Skeletal muscle cell (primary cell): ENCODE measurements at regions not wholly inside any gene's neighbourhood (a gene's known extent, or its start where the extent isn't known, plus 50 kb on each side); places are given as distances from the start of the nearest gene placed in this dataset.

ENCODE experiments used
- DNase-seq: peaks from one replicate; pipeline ENCODE4 v3.0.0-alpha.2; 2010; ENCODE audit warnings: low read depth
- H3K4me3 ChIP-seq: 2 replicates; pipeline ENCODE4 v1.5.1; 2011; ENCODE audit warnings: low read depth, mild to moderate bottlenecking, control low read depth, low read length, moderate library complexity

- no peak overlapping the region for H3K4me3 ChIP-seq
- DNase-seq, result no peak
Observed at GRCh38 chr11:27864091-27864491, 163.8 kb upstream of the BDNF start.

GRCh38 chr11:27863637-27864036, 163.4 kb upstream of the BDNF start:
- no peak for DNase-seq
- H3K4me3 ChIP-seq, result no peak overlapping the region

GRCh38 chr11:27861706-27862430, 161.6 kb upstream of the BDNF start:
- no peak overlapping the region for H3K4me3 ChIP-seq
- peak; percentile 71 for DNase-seq

- no peak overlapping the region for H3K4me3 ChIP-seq
- DNase-seq, result no peak
Observed at GRCh38 chr11:27860811-27861210, 160.6 kb upstream of the BDNF start.

GRCh38 chr11:27858866-27859265, 158.6 kb upstream of the BDNF start:
- no peak overlapping the region for H3K4me3 ChIP-seq
- DNase-seq, result no peak

- no peak for DNase-seq
- no peak overlapping the region for H3K4me3 ChIP-seq
Observed at GRCh38 chr11:27857588-27857987, 157.3 kb upstream of the BDNF start.

- DNase-seq, result no peak
Observed at GRCh38 chr11:27857014-27857413, 156.8 kb upstream of the BDNF start.

GRCh38 chr11:27848423-27848822, 148.2 kb upstream of the BDNF start:
- H3K4me3 ChIP-seq, result no peak overlapping the region
- no peak for DNase-seq

More at GRCh38 chr11:27857014-27857413, 156.8 kb upstream of the BDNF start:
- H3K4me3 ChIP-seq, result no peak overlapping the region

GRCh38 chr11:27847496-27847895, 147.2 kb upstream of the BDNF start:
- no peak overlapping the region for H3K4me3 ChIP-seq
- no peak for DNase-seq

- no peak for DNase-seq
- no peak overlapping the region for H3K4me3 ChIP-seq
Observed at GRCh38 chr11:27842290-27842689, 142.0 kb upstream of the BDNF start.

GRCh38 chr11:27841023-27841422, 140.8 kb upstream of the BDNF start:
- no peak overlapping the region for H3K4me3 ChIP-seq
- no peak for DNase-seq

GRCh38 chr11:27839226-27839913, 139.1 kb upstream of the BDNF start:
- DNase-seq, result no peak
- H3K4me3 ChIP-seq, result no peak overlapping the region

- no peak overlapping the region for H3K4me3 ChIP-seq
- DNase-seq, result no peak
Observed at GRCh38 chr11:27838674-27839073, 138.4 kb upstream of the BDNF start.

GRCh38 chr11:27837895-27838563, 137.8 kb upstream of the BDNF start:
- H3K4me3 ChIP-seq, result no peak overlapping the region
- no peak for DNase-seq

- no peak for DNase-seq
- H3K4me3 ChIP-seq, result no peak overlapping the region
Observed at GRCh38 chr11:27830206-27830605, 130.0 kb upstream of the BDNF start.

GRCh38 chr11:27820249-27820648, 120.0 kb upstream of the BDNF start:
- no peak overlapping the region for H3K4me3 ChIP-seq
- no peak for DNase-seq

- no peak overlapping the region for H3K4me3 ChIP-seq
- no peak for DNase-seq
Observed at GRCh38 chr11:27816197-27816596, 115.9 kb upstream of the BDNF start.

GRCh38 chr11:27812341-27812740, 112.1 kb upstream of the BDNF start:
- no peak for DNase-seq

GRCh38 chr11:27807596-27807995, 107.3 kb upstream of the BDNF start:
- DNase-seq, result no peak
- H3K4me3 ChIP-seq, result no peak overlapping the region

More at GRCh38 chr11:27812341-27812740, 112.1 kb upstream of the BDNF start:
- no peak overlapping the region for H3K4me3 ChIP-seq

GRCh38 chr11:27806122-27806521, 105.9 kb upstream of the BDNF start:
- H3K4me3 ChIP-seq, result no peak overlapping the region
- no peak for DNase-seq
